Activated CD4-positive, alpha-beta T cell treated with anti-CD3 and anti-CD28 coated beads for 36 hours (primary cell): ENCODE measurements at regions not wholly inside any gene's neighbourhood (a gene's known extent, or its start where the extent isn't known, plus 50 kb on each side); places are given as distances from the start of the nearest gene placed in this dataset.
"Not testable (repeated sequence)": the region's sequence is repeated elsewhere in the genome, so short reads cannot be mapped to it uniquely, and the experiment has no call there.

Experiments
- ATAC-seq: fragments of 200-7000 bp; cut with Tn5 transposase; one replicate; pipeline ENCODE4 v1.10.0; 2021; ENCODE audit warnings: mild to moderate bottlenecking, moderate library complexity
- CTCF ChIA-PET: fragments of 350-600 bp; sonication (Branson Sonifier 250); formaldehyde crosslinking; loops from one replicate; lab custom pipeline; 2021; ENCODE audit warnings: antibody characterized with exemption; lab: Charles Lee
- POLR2A ChIA-PET: fragments of 350-600 bp; sonication (Branson Sonifier 250); formaldehyde crosslinking; loops from one replicate; lab custom pipeline; 2021; ENCODE audit warnings: antibody characterized with exemption, inconsistent platforms; lab: Charles Lee
- DNase-seq: peaks from one replicate; pipeline ENCODE4 v3.0.0-alpha.2; 2020
- H3K27ac Mint-ChIP-seq: one replicate; pipeline ENCODE4 v1.8.0; 2021; ENCODE audit warnings: mixed read lengths
- H3K27me3 Mint-ChIP-seq: one replicate; pipeline ENCODE4 v1.8.0; 2021; ENCODE audit warnings: mixed read lengths
- H3K36me3 Mint-ChIP-seq: one replicate; pipeline ENCODE4 v1.8.0; 2021; ENCODE audit warnings: low read depth, mixed read lengths
- H3K4me1 Mint-ChIP-seq: one replicate; pipeline ENCODE4 v1.8.0; 2021; ENCODE audit warnings: mixed read lengths
- H3K4me3 Mint-ChIP-seq: one replicate; pipeline ENCODE4 v1.8.0; 2021; ENCODE audit warnings: mild to moderate bottlenecking, moderate library complexity, mixed read lengths
- H3K9me3 Mint-ChIP-seq: one replicate; pipeline ENCODE4 v1.8.0; 2021; ENCODE audit warnings: low read depth, mixed read lengths
- intact Hi-C, 2 experiments: fragments of 100-400 bp; cut with DNase I in 1 of 2; cut with micrococcal nuclease in 1 of 2; formaldehyde crosslinking; loops; one replicate each; pipeline versions ENCODE4 v1.14.2 to v1.15.1; 2022 to 2024; cut with DNase I, micrococcal nuclease

- H3K27me3 Mint-ChIP-seq: peaks cover 7% of the 10 kb centered on the region
- ChIA-PET POLR2A (no interaction called here), CTCF (no interaction called here)
- no peak overlapping the region for H3K4me3 Mint-ChIP-seq
- no peak overlapping the region for H3K27ac Mint-ChIP-seq
- H3K36me3 Mint-ChIP-seq: no peaks in the 10 kb centered on the region
- H3K9me3 Mint-ChIP-seq: no peaks in the 10 kb centered on the region
- no peak for ATAC-seq
- intact Hi-C loops: no loop called here
- DNase-seq: no peak
- H3K4me1 Mint-ChIP-seq: no peaks in the 10 kb centered on the region
Measured at GRCh38 chr2:873651-874580, 76.7 kb upstream of the SNTG2 start.

GRCh38 chr2:873027-873426 is 77.6 kb upstream of the SNTG2 start:
- no peaks in the 10 kb centered on the region for H3K4me1 Mint-ChIP-seq
- DNase-seq: no peak
- ATAC-seq: no peak
- POLR2A ChIA-PET: no interaction called here
- H3K27ac Mint-ChIP-seq: no peak overlapping the region
- CTCF ChIA-PET: no interaction called here
- H3K9me3 Mint-ChIP-seq: no peaks in the 10 kb centered on the region
- H3K4me3 Mint-ChIP-seq: no peak overlapping the region
- H3K27me3 Mint-ChIP-seq: peaks cover 7% of the 10 kb centered on the region
- intact Hi-C loops: no loop called here
- H3K36me3 Mint-ChIP-seq: no peaks in the 10 kb centered on the region

- POLR2A ChIA-PET: no interaction called here
- CTCF ChIA-PET: no interaction called here
- Mint-ChIP-seq H3K4me3 (no peak overlapping the region), H3K36me3 (no peaks in the 10 kb centered on the region), H3K9me3 (no peaks in the 10 kb centered on the region), H3K27ac (no peak overlapping the region), H3K27me3 (peaks cover 7% of the 10 kb centered on the region), H3K4me1 (no peaks in the 10 kb centered on the region)
- no peak for ATAC-seq
- intact Hi-C loops: no loop called here
- DNase-seq: no peak
Measured at GRCh38 chr2:871926-872680, 78.5 kb upstream of the SNTG2 start.

GRCh38 chr2:871175-871727 is 79.4 kb upstream of the SNTG2 start:
- H3K4me1 Mint-ChIP-seq: no peaks in the 10 kb centered on the region
- DNase-seq: no peak
- ChIA-PET CTCF (no interaction called here), POLR2A (no interaction called here)
- no peak overlapping the region for H3K4me3 Mint-ChIP-seq
- H3K9me3 Mint-ChIP-seq: no peaks in the 10 kb centered on the region
- H3K36me3 Mint-ChIP-seq: no peaks in the 10 kb centered on the region
- ATAC-seq: no peak
- H3K27ac Mint-ChIP-seq: no peak overlapping the region
- H3K27me3 Mint-ChIP-seq: peaks cover 7% of the 10 kb centered on the region
- intact Hi-C loops: no loop called here

GRCh38 chr2:870426-870825 is 80.2 kb upstream of the SNTG2 start:
- DNase-seq: no peak
- Mint-ChIP-seq H3K9me3 (no peaks in the 10 kb centered on the region), H3K27me3 (peaks cover 7% of the 10 kb centered on the region), H3K4me3 (no peak overlapping the region), H3K36me3 (no peaks in the 10 kb centered on the region), H3K27ac (no peak overlapping the region), H3K4me1 (no peaks in the 10 kb centered on the region)
- no peak for ATAC-seq
- ChIA-PET CTCF (no interaction called here), POLR2A (no interaction called here)
- intact Hi-C loops: no loop called here

GRCh38 chr2:869894-870293 is 80.8 kb upstream of the SNTG2 start:
- ChIA-PET POLR2A (no interaction called here), CTCF (no interaction called here)
- intact Hi-C loops: no loop called here
- Mint-ChIP-seq H3K4me3 (no peak overlapping the region), H3K9me3 (no peaks in the 10 kb centered on the region), H3K4me1 (no peaks in the 10 kb centered on the region), H3K27me3 (peaks cover 7% of the 10 kb centered on the region), H3K27ac (no peak overlapping the region), H3K36me3 (no peaks in the 10 kb centered on the region)
- DNase-seq (no peak), ATAC-seq (no peak)

GRCh38 chr2:869357-869871 is 81.2 kb upstream of the SNTG2 start:
- POLR2A ChIA-PET: no interaction called here
- H3K4me3 Mint-ChIP-seq: no peak overlapping the region
- CTCF ChIA-PET: no interaction called here
- no peaks in the 10 kb centered on the region for H3K9me3 Mint-ChIP-seq
- H3K27me3 Mint-ChIP-seq: peaks cover 7% of the 10 kb centered on the region
- intact Hi-C loops: no loop called here
- no peak overlapping the region for H3K27ac Mint-ChIP-seq
- ATAC-seq (no peak), DNase-seq (no peak)
- no peaks in the 10 kb centered on the region for H3K4me1 Mint-ChIP-seq
- no peaks in the 10 kb centered on the region for H3K36me3 Mint-ChIP-seq

- H3K9me3 Mint-ChIP-seq, H3K4me3 Mint-ChIP-seq, H3K27me3 Mint-ChIP-seq, POLR2A ChIA-PET, DNase-seq, H3K36me3 Mint-ChIP-seq, intact Hi-C loops, H3K27ac Mint-ChIP-seq, H3K4me1 Mint-ChIP-seq, ATAC-seq, CTCF ChIA-PET: not testable (repeated sequence)
Measured at GRCh38 chr2:868857-869256, 81.8 kb upstream of the SNTG2 start.

- CTCF ChIA-PET: no interaction called here
- Mint-ChIP-seq H3K4me3 (no peak overlapping the region), H3K27ac (no peak overlapping the region), H3K36me3 (no peaks in the 10 kb centered on the region), H3K4me1 (no peaks in the 10 kb centered on the region), H3K27me3 (peaks cover 7% of the 10 kb centered on the region), H3K9me3 (no peaks in the 10 kb centered on the region)
- POLR2A ChIA-PET: no interaction called here
- intact Hi-C loops: no loop called here
- DNase-seq: no peak
- no peak for ATAC-seq
Measured at GRCh38 chr2:867296-867695, 83.4 kb upstream of the SNTG2 start.

- intact Hi-C loops: no loop called here
- CTCF ChIA-PET: no interaction called here
- no peaks in the 10 kb centered on the region for H3K36me3 Mint-ChIP-seq
- ATAC-seq: no peak
- no peak overlapping the region for H3K27ac Mint-ChIP-seq
- POLR2A ChIA-PET: no interaction called here
- no peak for DNase-seq
- no peaks in the 10 kb centered on the region for H3K9me3 Mint-ChIP-seq
- peaks cover 7% of the 10 kb centered on the region for H3K27me3 Mint-ChIP-seq
- H3K4me1 Mint-ChIP-seq: no peaks in the 10 kb centered on the region
- H3K4me3 Mint-ChIP-seq: no peak overlapping the region
Measured at GRCh38 chr2:866887-867286, 83.8 kb upstream of the SNTG2 start.

- no peaks in the 10 kb centered on the region for H3K36me3 Mint-ChIP-seq
- CTCF ChIA-PET: interaction anchor here (0.7 kb wide), 1 partner anchor 804 kb away, joined by 3 read pairs; no protein-coding TSS in a partner anchor
- POLR2A ChIA-PET: no interaction called here
Measured at GRCh38 chr2:866009-866680, 84.5 kb upstream of the SNTG2 start.

More at GRCh38 chr2:866009-866680, 84.5 kb upstream of the SNTG2 start:
- Mint-ChIP-seq H3K4me1 (no peaks in the 10 kb centered on the region), H3K9me3 (no peaks in the 10 kb centered on the region), H3K27me3 (peaks cover 5% of the 10 kb centered on the region), H3K27ac (no peak overlapping the region), H3K4me3 (no peak overlapping the region)
- intact Hi-C loops: no loop called here
- no peak for DNase-seq
- ATAC-seq: no peak
